ENCODE measurements at regions not wholly inside any gene's neighbourhood (a gene's known extent, or its start where the extent isn't known, plus 50 kb on each side); places are given as distances from the start of the nearest gene placed in this dataset.

- peaks cover 0 to 3% (median 0%) of the 10 kb centered on the region in 4 donors for H3K27me3 ChIP-seq (ENCODE audit: control insufficient read depth in 4 of 4, insufficient read depth in 4 of 4, low read length in 3 of 4)
- H3K27ac ChIP-seq (ENCODE audit: low read depth in 1 of 2, low read length in 2 of 2): no peak overlapping the region
- DNase-seq (ENCODE audit: low spot score): no peak
- no peak for TF ChIP-seq RAD21 (IDR thresholded peaks at IDR 0.05)
- TF ChIP-seq CTCF (IDR thresholded peaks at IDR 0.05; ENCODE audit: low read depth, low read length, missing input control): no peak
- no peak for TF ChIP-seq JUND (IDR thresholded peaks at IDR 0.05)
- no peak for TF ChIP-seq GABPA (IDR thresholded peaks at IDR 0.05 in 1 of 2, conservative IDR thresholded peaks at IDR 0.05 in 1 of 2)
- TF ChIP-seq ATF3 (IDR thresholded peaks at IDR 0.05): no peak
- no peak for TF ChIP-seq NR2F2 (IDR thresholded peaks at IDR 0.05)
- no peak for TF ChIP-seq RXRA (IDR thresholded peaks at IDR 0.05)
- TF ChIP-seq MAX (IDR thresholded peaks at IDR 0.05): no peak
- no peak for TF ChIP-seq TAF1 (conservative IDR thresholded peaks at IDR 0.05)
- TF ChIP-seq REST (IDR thresholded peaks at IDR 0.05): no peak
- TF ChIP-seq HNF4A (conservative IDR thresholded peaks at IDR 0.05): no peak
- TF ChIP-seq EGR1 (IDR thresholded peaks at IDR 0.05; ENCODE audit: low read depth in 2 of 2): no peak
- no peak for TF ChIP-seq HNF4G (IDR thresholded peaks at IDR 0.05)
- TF ChIP-seq YY1 (IDR thresholded peaks at IDR 0.05): no peak
- no peak overlapping the region for H3K9ac ChIP-seq (ENCODE audit: low read depth in 1 of 2, low read length in 2 of 2)
- WGBS: 90% methylated on average over 10 of the region's 10 CpGs
- H3K4me1 ChIP-seq (ENCODE audit: control insufficient read depth in 4 of 4, insufficient read depth in 4 of 4, low read length in 3 of 4): no peaks in the 10 kb centered on the region
- H3K4me3 ChIP-seq (ENCODE audit: low read depth in 1 of 3, low read length in 3 of 3): no peak overlapping the region
- H3K36me3 ChIP-seq (ENCODE audit: control insufficient read depth in 4 of 4, insufficient read depth in 3 of 4, low read depth in 1 of 4, low read length in 3 of 4): no peaks in the 10 kb centered on the region
- no peaks in the 10 kb centered on the region for H3K9me3 ChIP-seq (ENCODE audit: control insufficient read depth in 4 of 4, low read length in 3 of 4)
These were observed 68.3 kb upstream of the PRPS1 start for GRCh38 chrX:107560041-107560440.

- H3K27ac ChIP-seq (ENCODE audit: low read depth in 1 of 2, low read length in 2 of 2): no peak overlapping the region
- H3K9ac ChIP-seq (ENCODE audit: low read depth in 1 of 2, low read length in 2 of 2): no peak overlapping the region
- no peaks in the 10 kb centered on the region for H3K36me3 ChIP-seq (ENCODE audit: control insufficient read depth in 4 of 4, insufficient read depth in 3 of 4, low read depth in 1 of 4, low read length in 3 of 4)
- no peak overlapping the region for H3K4me3 ChIP-seq (ENCODE audit: low read depth in 1 of 3, low read length in 3 of 3)
- H3K27me3 ChIP-seq (ENCODE audit: control insufficient read depth in 4 of 4, insufficient read depth in 4 of 4, low read length in 3 of 4): peaks cover 0 to 3% (median 0%) of the 10 kb centered on the region in 4 donors
- no peaks in the 10 kb centered on the region for H3K9me3 ChIP-seq (ENCODE audit: control insufficient read depth in 4 of 4, low read length in 3 of 4)
- H3K4me1 ChIP-seq (ENCODE audit: control insufficient read depth in 4 of 4, insufficient read depth in 4 of 4, low read length in 3 of 4): no peaks in the 10 kb centered on the region
- no peak for DNase-seq (ENCODE audit: low spot score)
- WGBS: 82% methylated on average over 4 of the region's 4 CpGs
- TF ChIP-seq HNF4G (IDR thresholded peaks at IDR 0.05) (no peak), MAX (IDR thresholded peaks at IDR 0.05) (no peak), TAF1 (conservative IDR thresholded peaks at IDR 0.05) (no peak), ZBTB33 (IDR thresholded peaks at IDR 0.05) (no peak), REST (IDR thresholded peaks at IDR 0.05) (no peak), FOXA1 (IDR thresholded peaks at IDR 0.05) (no peak), CTCF (IDR thresholded peaks at IDR 0.05; ENCODE audit: low read depth, low read length, missing input control) (no peak), GABPA (IDR thresholded peaks at IDR 0.05 in 1 of 2, conservative IDR thresholded peaks at IDR 0.05 in 1 of 2) (no peak), JUND (IDR thresholded peaks at IDR 0.05) (no peak), NR2F2 (IDR thresholded peaks at IDR 0.05) (no peak), FOXA2 (IDR thresholded peaks at IDR 0.05) (no peak), EGR1 (IDR thresholded peaks at IDR 0.05; ENCODE audit: low read depth in 2 of 2) (no peak)
These were observed 67.3 kb upstream of the PRPS1 start for GRCh38 chrX:107560980-107561379.

All from liver (tissue), 8 donors.